AG20443 (cell line): ENCODE measurements at regions not wholly inside any gene's neighbourhood (a gene's known extent, or its start where the extent isn't known, plus 50 kb on each side); places are given as distances from the start of the nearest gene placed in this dataset.
"Not testable (repeated sequence)": the region's sequence is repeated elsewhere in the genome, so short reads cannot be mapped to it uniquely, and the experiment has no call there.

Source experiments
- DNase-seq: peaks from one replicate; pipeline ENCODE4 v3.0.0; 2012; ENCODE audit warnings: low spot score, mixed read lengths

GRCh38 chr4:143819029-143819428 is 86.3 kb downstream of the GYPE start:
- no peak for DNase-seq

- DNase-seq: not testable (repeated sequence)
These were observed 87.5 kb downstream of the GYPE start for GRCh38 chr4:143817866-143818265.

GRCh38 chr4:143815375-143815774 is 90.0 kb downstream of the GYPE start:
- not testable (repeated sequence) for DNase-seq

- DNase-seq: not testable (repeated sequence)
These were observed 91.8 kb downstream of the GYPE start for GRCh38 chr4:143813431-143814154.

GRCh38 chr4:143791693-143792092 is 91.2 kb upstream of the FREM3 start:
- not testable (repeated sequence) for DNase-seq

- DNase-seq: not testable (repeated sequence)
These were observed 90.0 kb upstream of the FREM3 start for GRCh38 chr4:143790425-143790824.

- not testable (repeated sequence) for DNase-seq
These were observed 89.1 kb upstream of the FREM3 start for GRCh38 chr4:143789618-143790017.

GRCh38 chr4:143784567-143784966 is 84.1 kb upstream of the FREM3 start:
- DNase-seq: no peak

- DNase-seq: no peak
These were observed 82.0 kb upstream of the FREM3 start for GRCh38 chr4:143782521-143782920.

- DNase-seq: peak; percentile 32
These were observed 73.8 kb upstream of the FREM3 start for GRCh38 chr4:143773998-143774895.

- no peak for DNase-seq
These were observed 70.8 kb upstream of the FREM3 start for GRCh38 chr4:143771269-143771668.

GRCh38 chr4:143768007-143768591 is 67.6 kb upstream of the FREM3 start:
- DNase-seq: peak; percentile 64

- DNase-seq: no peak
These were observed 63.1 kb upstream of the FREM3 start for GRCh38 chr4:143763587-143763986.

GRCh38 chr4:143762511-143762910 is 62.0 kb upstream of the FREM3 start:
- no peak for DNase-seq
